CD4-positive, alpha-beta T cell treated with Interleukin-1 beta for 1 hour (primary cell): ENCODE measurements at regions not wholly inside any gene's neighbourhood (a gene's known extent, or its start where the extent isn't known, plus 50 kb on each side); places are given as distances from the start of the nearest gene placed in this dataset.
"Not testable (repeated sequence)": the region's sequence is repeated elsewhere in the genome, so short reads cannot be mapped to it uniquely, and the experiment has no call there.

Experiments
- DNase-seq, 2 donors: peaks; one replicate each; pipeline ENCODE4 v3.0.0-alpha.2; 2020 to 2022

DNA sequence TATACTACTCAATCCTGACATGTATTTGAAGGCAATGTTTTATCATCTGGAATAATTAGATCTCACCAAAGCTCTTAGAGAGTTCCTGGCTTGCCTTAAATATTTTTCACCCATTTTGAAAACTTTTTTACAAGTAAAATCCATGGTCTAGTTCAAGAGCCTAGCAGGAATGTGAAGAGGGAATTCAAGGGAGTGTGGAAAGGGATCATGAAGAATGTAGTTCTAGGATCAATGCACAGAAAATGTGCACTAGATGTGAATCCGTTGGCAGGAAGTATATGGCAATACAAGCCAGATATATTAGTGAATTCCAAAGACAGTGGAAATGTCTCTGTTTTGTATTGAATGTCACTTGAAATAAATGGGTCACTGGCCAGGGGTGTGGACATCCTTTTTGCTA lies 167.9 kb upstream of the MOCS2 start:
- DNase-seq = no peak

DNA sequence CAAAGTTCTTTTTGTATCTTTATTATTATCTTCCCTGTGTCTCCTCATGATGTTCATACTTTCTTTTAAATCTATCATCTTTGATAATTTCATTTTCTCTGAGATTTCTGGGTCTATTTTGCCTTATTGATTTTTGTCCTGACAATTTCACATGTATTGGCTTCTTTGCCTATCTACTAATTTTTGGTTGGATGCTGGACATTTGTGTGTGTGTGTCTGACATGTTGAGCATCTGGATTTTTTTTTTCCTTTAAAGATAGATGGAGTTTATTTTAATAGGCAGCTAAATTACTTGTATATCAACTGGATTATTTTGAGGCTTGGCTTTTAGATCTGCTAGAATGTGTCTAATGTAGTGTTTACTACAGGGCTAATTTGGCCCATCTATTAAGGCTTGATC lies 178.0 kb upstream of the MOCS2 start:
- DNase-seq = no peak

GRCh38 chr5:53288511-53288910 lies 179.0 kb upstream of the MOCS2 start:
- DNase-seq = no peak

- DNase-seq = no peak
Measured at GRCh38 chr5:53291047-53291446, 181.5 kb upstream of the MOCS2 start.

GRCh38 chr5:53291528-53291927 lies 182.0 kb upstream of the MOCS2 start:
- DNase-seq = no peak

DNA sequence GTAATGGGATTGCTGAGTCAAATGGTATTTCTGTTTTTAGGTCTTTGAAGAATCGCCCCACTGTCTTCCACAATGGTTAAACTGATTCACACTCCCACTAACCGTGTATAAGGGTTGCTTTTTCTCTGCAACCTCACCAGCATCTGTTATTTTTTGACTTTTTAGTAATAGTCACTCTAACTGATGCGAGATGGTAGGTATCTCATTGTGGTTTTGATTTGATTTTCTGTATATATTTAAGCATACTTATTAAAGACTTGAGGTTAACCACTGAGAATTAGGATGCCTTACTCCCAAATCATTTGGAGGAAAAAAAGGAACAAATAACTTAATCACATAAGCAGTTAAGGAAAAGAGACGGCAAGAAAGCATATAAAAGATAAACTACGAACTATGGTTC lies 181.6 kb upstream of the FST start:
- no peak for DNase-seq

- DNase-seq = no peak
Measured at GRCh38 chr5:53302529-53302928, 177.9 kb upstream of the FST start.

- DNase-seq = no peak
Measured at GRCh38 chr5:53303105-53303504, 177.3 kb upstream of the FST start.

- DNase-seq = not testable (repeated sequence)
Measured at GRCh38 chr5:53305316-53305715, 175.1 kb upstream of the FST start.

- DNase-seq = no peak
Measured at GRCh38 chr5:53309653-53310052, 170.8 kb upstream of the FST start.

GRCh38 chr5:53311681-53312080 lies 168.7 kb upstream of the FST start:
- no peak for DNase-seq

DNA sequence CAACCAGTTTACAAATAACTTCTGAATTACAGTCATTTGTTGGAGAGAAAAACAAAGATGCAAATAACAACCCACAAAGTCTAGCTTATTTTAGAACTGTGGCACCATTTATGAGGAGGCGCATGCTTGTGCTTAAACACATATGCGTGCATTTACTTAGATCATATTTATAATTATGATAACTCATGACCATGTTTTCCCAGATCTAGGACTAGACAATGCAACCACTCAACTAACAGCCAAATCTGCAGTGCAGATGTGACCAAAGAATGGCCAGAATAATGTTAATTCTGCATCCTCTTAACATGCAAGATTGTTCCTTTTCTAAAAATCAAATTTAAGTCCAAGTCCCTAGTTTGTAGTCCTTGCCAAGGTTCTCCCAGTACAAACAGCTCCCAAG lies 167.3 kb upstream of the FST start:
- DNase-seq = no peak

DNA sequence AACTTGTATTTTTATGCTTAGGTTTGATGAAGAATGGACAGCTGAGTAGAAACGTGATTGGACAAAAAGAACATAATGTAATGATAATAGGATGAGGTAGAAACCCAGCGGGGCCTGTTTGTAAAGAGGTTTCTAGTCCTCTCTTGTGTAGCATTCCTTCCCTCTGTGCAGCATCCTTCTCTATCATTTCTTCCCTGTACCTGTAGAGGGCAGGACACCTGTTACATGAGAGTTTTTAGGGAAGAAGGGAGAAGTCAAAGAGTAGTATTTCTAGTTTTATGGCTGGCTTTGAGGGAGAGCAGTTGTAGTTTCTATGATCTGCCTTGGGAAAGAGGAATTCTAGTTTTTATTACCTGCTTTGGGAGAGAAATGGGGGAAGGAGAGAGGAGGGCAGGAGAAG lies 162.1 kb upstream of the FST start:
- no peak for DNase-seq

- no peak for DNase-seq
Measured at GRCh38 chr5:53319315-53319714, 161.1 kb upstream of the FST start.

GRCh38 chr5:53321073-53321472 lies 159.4 kb upstream of the FST start:
- no peak for DNase-seq

GRCh38 chr5:53321721-53322120 lies 158.7 kb upstream of the FST start:
- DNase-seq = no peak

DNA sequence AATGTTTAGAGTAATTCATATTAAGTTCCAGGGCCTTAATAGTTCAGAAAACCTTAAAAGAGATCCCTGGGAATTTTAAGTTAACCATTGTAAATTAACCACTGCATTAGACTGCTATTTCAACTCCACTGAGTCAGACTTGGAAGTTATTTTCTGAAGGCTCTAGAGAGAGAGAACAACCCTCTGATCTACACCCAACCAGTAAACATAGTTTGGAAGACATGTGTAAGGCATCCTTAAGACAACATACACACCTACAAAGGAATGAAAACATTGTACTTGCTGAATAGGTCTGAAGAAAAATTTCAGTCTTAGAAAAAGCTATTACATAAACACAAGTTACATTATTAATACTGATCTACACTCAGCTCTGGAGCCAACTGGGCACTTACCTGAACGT lies 158.2 kb upstream of the FST start:
- DNase-seq = no peak

- DNase-seq = no peak
Measured at GRCh38 chr5:53323511-53323910, 156.9 kb upstream of the FST start.

GRCh38 chr5:53323943-53324642 lies 156.3 kb upstream of the FST start:
- no peak for DNase-seq

DNA sequence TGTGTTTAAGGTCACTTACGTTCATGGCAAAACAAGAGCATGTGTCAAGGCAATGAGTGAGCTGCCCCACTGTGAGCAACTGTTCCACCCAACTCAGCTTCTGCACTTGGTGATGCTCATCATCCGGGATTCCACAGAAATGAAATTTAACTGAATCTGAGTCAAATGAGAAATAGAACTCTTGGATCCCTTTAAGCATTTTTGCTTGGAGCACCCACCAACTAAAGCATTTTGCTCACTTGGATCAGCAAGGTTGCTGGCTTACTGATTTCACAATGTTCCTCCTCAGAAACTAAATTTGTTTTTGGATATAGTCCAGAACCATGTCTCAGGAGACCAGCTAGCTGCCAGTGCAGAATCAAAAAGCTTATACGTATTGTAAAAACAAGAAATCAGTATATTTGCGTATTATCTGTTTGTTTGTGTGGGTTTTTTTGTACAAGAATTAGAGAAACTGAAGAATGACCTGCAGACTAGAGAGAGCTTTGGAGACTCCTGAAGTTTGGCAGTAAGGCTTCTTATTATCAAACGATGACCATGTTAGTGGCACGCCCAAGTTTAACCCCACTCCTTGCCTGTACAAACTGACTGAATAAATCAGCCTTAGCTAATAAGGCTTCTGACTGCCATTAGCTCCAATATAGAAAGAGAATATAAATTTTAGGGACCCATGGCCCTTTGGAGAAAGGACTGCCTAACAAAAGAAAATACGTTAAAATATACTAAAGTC lies 153.8 kb upstream of the FST start:
- DNase-seq = no peak

DNA sequence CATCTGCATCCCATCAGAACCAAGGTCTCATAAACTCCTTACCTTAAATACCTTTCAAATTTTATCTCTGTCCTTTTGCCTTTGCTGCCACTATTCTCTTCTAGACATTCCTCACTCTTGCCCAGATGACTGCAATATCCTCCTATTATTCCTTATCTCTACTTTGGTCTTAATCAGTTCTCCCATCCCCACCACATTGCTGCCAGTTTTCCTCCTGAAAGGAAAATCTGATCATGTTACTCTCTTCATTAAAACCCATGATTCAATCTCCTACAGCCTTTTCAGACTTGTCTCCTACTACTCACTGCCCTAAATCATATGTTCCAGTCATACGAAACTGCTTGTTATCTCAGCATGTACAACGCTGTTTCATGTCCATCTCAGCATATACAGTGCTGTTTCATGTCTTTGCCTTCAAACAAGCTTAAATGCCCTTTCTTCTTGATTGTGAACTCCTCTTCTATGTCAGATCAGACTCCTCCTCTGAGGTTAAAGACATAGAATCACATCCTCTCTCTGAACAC lies 152.6 kb upstream of the FST start:
- no peak for DNase-seq

- DNase-seq = no peak
Measured at GRCh38 chr5:53330491-53330890, 149.9 kb upstream of the FST start.

- no peak for DNase-seq
Measured at GRCh38 chr5:53331463-53331862, 149.0 kb upstream of the FST start.

DNA sequence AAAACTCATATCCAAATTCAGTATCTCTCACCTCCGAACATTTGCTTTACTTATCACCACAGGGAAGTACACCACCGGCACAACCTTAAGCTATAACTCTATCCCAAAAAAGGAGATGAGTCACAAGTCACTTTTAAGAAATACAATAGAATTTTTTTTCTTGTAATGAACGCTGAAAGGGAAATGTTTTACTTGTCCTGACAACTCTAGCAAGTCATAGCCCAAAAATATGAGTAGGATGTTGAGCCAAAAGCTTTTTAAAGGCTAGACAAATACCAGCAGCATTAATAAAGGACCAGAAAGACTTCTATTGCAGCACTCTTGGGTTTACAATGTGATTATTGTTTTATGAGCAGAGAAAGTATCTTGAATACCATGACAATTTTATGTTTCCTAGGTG lies 147.3 kb upstream of the FST start:
- DNase-seq = no peak
